ENCODE measurements at regions not wholly inside any gene's neighbourhood (a gene's known extent, or its start where the extent isn't known, plus 50 kb on each side); places are given as distances from the start of the nearest gene placed in this dataset.

DNA sequence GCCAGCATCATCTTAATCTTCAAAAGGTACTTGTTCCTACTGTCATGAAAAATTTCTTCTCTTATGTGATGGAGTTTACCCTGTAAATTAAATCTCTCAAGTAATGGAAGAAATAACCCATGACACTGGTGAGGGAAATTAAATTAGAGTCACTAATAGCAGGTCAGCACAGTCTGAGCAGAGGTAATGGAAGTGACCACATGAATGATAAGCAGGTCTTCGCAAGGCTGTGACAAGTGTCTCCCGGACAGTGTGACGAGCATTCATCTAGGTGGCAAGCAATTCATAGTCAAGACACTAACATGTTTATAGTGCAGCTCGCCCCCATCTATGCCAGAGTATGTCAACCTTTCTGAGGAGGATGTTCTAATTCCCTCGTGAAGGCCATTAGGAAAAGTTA is 249.2 kb downstream of the FRK start:
- no peak overlapping the region for H3K4me3 ChIP-seq (ENCODE audit: low read length)
- DNase-seq (ENCODE audit: low read depth): no peak
- no peak for TF ChIP-seq CTCF (IDR thresholded peaks at IDR 0.05; ENCODE audit: insufficient read depth, low read depth, low read length, missing control alignments)

DNA sequence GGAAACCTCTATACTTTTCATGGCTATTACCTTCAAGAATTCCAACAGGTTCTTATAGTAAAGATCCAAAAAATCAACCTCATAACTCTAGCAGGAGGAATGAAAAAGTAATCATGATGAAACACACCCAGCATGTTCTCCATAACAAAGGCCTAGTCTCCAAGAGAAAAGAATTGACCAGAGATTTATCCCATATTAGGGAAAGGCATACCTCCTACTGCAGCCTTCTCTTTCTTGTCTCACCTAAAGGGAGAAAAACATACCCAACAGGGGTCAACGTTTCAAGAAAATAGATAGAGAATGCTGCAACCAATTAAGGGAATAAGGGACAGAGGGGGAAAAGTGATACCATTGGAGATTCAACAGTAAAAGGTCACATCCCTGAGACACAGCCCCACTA is 262.5 kb downstream of the FRK start:
- no peak for TF ChIP-seq CTCF (IDR thresholded peaks at IDR 0.05; ENCODE audit: insufficient read depth, low read depth, low read length, missing control alignments)
- H3K4me3 ChIP-seq (ENCODE audit: low read length): no peak overlapping the region
- no peak for DNase-seq (ENCODE audit: low read depth)

GRCh38 chr6:115796829-115797228 is 263.9 kb downstream of the FRK start:
- TF ChIP-seq CTCF (IDR thresholded peaks at IDR 0.05; ENCODE audit: insufficient read depth, low read depth, low read length, missing control alignments): no peak
- DNase-seq (ENCODE audit: low read depth): no peak
- no peak overlapping the region for H3K4me3 ChIP-seq (ENCODE audit: low read length)

DNA sequence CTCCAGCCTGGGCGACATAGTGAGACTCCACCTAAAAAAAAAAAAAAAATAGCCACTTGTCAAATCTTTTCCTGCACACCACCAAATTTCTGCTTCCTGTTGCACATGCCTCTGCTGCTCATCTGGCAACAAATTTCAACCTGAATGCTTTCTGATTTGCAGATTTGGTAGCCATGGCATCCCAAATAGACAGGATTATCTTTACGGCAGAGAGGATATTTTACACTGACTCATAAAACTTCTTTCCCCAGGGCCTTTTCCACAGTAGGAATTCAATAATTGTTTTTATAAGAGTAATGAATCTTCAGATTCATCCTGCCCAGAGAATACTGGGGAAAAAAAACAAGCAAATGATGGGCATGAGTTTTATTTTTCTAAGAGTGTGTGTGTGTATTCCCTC is 264.6 kb downstream of the FRK start:
- no peak for DNase-seq (ENCODE audit: low read depth)
- H3K4me3 ChIP-seq (ENCODE audit: low read length): no peak overlapping the region
- no peak for TF ChIP-seq CTCF (IDR thresholded peaks at IDR 0.05; ENCODE audit: insufficient read depth, low read depth, low read length, missing control alignments)

GRCh38 chr6:115783402-115784061 is 277.2 kb downstream of the FRK start:
- H3K4me3 ChIP-seq (ENCODE audit: low read length): no peak overlapping the region
- TF ChIP-seq CTCF (IDR thresholded peaks at IDR 0.05; ENCODE audit: insufficient read depth, low read depth, low read length, missing control alignments): no peak
- peak; percentile 32 for DNase-seq (ENCODE audit: low read depth)

DNA sequence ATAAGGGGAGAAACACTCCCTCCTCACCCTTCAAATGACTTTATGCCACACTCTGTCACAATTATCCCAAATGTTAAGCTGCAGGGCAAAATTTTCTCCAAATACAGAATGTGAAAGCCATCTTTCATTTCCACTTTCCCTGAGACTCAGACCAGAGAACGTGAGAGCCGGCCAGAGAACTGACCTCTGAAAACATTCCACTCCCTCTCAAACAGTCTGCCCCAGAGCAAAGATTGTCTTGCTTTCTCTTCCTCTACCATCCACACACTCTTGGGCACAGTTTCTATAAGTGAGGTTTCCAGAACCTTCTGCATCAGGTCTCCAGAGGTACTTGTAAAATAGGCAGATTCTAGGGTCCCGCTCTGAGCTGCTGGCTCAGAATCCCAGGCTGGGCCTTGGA is 278.1 kb downstream of the FRK start:
- TF ChIP-seq CTCF (IDR thresholded peaks at IDR 0.05; ENCODE audit: insufficient read depth, low read depth, low read length, missing control alignments): no peak
- no peak overlapping the region for H3K4me3 ChIP-seq (ENCODE audit: low read length)
- no peak for DNase-seq (ENCODE audit: low read depth)

GRCh38 chr6:115773741-115774140 is 286.9 kb downstream of the FRK start:
- no peak overlapping the region for H3K4me3 ChIP-seq (ENCODE audit: low read length)
- no peak for TF ChIP-seq CTCF (IDR thresholded peaks at IDR 0.05; ENCODE audit: insufficient read depth, low read depth, low read length, missing control alignments)

More at GRCh38 chr6:115773741-115774140, 286.9 kb downstream of the FRK start:
- DNase-seq (ENCODE audit: low read depth): no peak
